Prostate gland (tissue), 2 donors: ENCODE measurements at regions not wholly inside any gene's neighbourhood (a gene's known extent, or its start where the extent isn't known, plus 50 kb on each side); places are given as distances from the start of the nearest gene placed in this dataset.

Experiments used
- DNase-seq: peaks from one replicate; pipeline ENCODE4 v3.0.0-alpha.2; 2019; ENCODE audit warnings: low spot score
- H3K27ac ChIP-seq, 2 donors: fragments of 200-600 bp; sonication (generic); 2 replicates each; pipeline ENCODE4 v1.5.1; 2017 to 2019
- H3K27me3 ChIP-seq: fragments of 200-600 bp; sonication (generic); replicated peaks from 2 replicates; pipeline ENCODE4 v1.5.1; 2019; ENCODE audit not compliant: insufficient read depth
- H3K36me3 ChIP-seq, 2 donors: fragments of 200-600 bp; sonication (generic); 1 replicate in 1 of 2; 2 replicates in 1 of 2; pipeline versions ENCODE4 v1.5.1 to v1.8.1; 2017 to 2019
- H3K4me1 ChIP-seq: fragments of 200-600 bp; sonication (generic); replicated peaks from 2 replicates; pipeline ENCODE4 v1.5.1; 2019
- H3K4me3 ChIP-seq, 2 donors: fragments of 200-600 bp; sonication (generic); 2 replicates each; pipeline ENCODE4 v1.5.1; 2017 to 2019
- H3K9me3 ChIP-seq: fragments of 200-600 bp; sonication (generic); 2 replicates; pipeline ENCODE4 v1.5.1; 2017
- CTCF ChIP-seq, 4 experiments: fragments of 200-600 bp in 2 of 4; fragments of 450-650 bp in 2 of 4; sonication (generic) in 2 of 4; IDR thresholded peaks; 1 replicate in 3 of 4; 2 replicates in 1 of 4; pipeline ENCODE4 v1.5.1; 2016 to 2019; ENCODE audit warnings: antibody characterized with exemption in 4 of 4, mild to moderate bottlenecking in 2 of 4, moderate library complexity in 2 of 4
- POLR2A ChIP-seq: fragments of 450-650 bp; IDR thresholded peaks from one replicate; pipeline ENCODE4 v1.6.1; 2016; ENCODE audit warnings: antibody characterized with exemption, mild to moderate bottlenecking
- POLR2AphosphoS5 ChIP-seq: sonication (generic); formaldehyde crosslinking; IDR thresholded peaks from one replicate; pipeline ENCODE4 v1.6.1; 2017; ENCODE audit warnings: antibody characterized with exemption
- WGBS: methylation state at CpG from one replicate; pipeline ENCODE4 v1.1.5; 2018; 5-methylcytosine and 5-hydroxymethylcytosine counted together
- intact Hi-C: fragments of 100-400 bp; cut with DNase I; formaldehyde crosslinking; loops from one replicate; pipeline ENCODE4 v1.14.2; 2022

- Histone ChIP-seq H3K36me3 (no peaks in the 10 kb centered on the region), H3K4me3 (no peak overlapping the region), H3K9me3 (no peaks in the 10 kb centered on the region), H3K4me1 (no peaks in the 10 kb centered on the region), H3K27ac (no peak overlapping the region), H3K27me3 (no peaks in the 10 kb centered on the region)
- TF ChIP-seq CTCF (IDR thresholded peaks at IDR 0.05) (no peak), POLR2A (no peak), POLR2AphosphoS5 (no peak)
- 96% methylated on average over 1 of the region's 1 CpG for WGBS
- DNase-seq, result no peak
- intact Hi-C loops, result no loop called here
Observed at GRCh38 chr1:198977909-198978308, 339.1 kb downstream of the PTPRC start.

GRCh38 chr1:198978523-198978922 lies 339.7 kb downstream of the PTPRC start:
- Histone ChIP-seq H3K4me1 (no peaks in the 10 kb centered on the region), H3K27me3 (no peaks in the 10 kb centered on the region), H3K27ac (no peak overlapping the region), H3K4me3 (no peak overlapping the region), H3K9me3 (no peaks in the 10 kb centered on the region), H3K36me3 (no peaks in the 10 kb centered on the region)
- TF ChIP-seq POLR2A (no peak), CTCF (IDR thresholded peaks at IDR 0.05) (no peak), POLR2AphosphoS5 (no peak)
- WGBS, result 43% methylated on average over 1 of the region's 1 CpG
- DNase-seq, result no peak
- intact Hi-C loops, result no loop called here

GRCh38 chr1:198986036-198986435 lies 347.2 kb downstream of the PTPRC start:
- no peak for TF ChIP-seq POLR2A
- no peak for TF ChIP-seq CTCF (IDR thresholded peaks at IDR 0.05)
- no peak for TF ChIP-seq POLR2AphosphoS5
- intact Hi-C loops, result no loop called here
- Histone ChIP-seq H3K9me3 (no peaks in the 10 kb centered on the region), H3K27ac (no peak overlapping the region), H3K4me1 (no peaks in the 10 kb centered on the region), H3K27me3 (no peaks in the 10 kb centered on the region), H3K4me3 (no peak overlapping the region), H3K36me3 (no peaks in the 10 kb centered on the region)
- WGBS, result 90% methylated on average over 2 of the region's 2 CpGs
- no peak for DNase-seq

GRCh38 chr1:198986442-198986841 lies 347.6 kb downstream of the PTPRC start:
- Histone ChIP-seq H3K4me1 (no peaks in the 10 kb centered on the region), H3K9me3 (no peaks in the 10 kb centered on the region), H3K36me3 (no peaks in the 10 kb centered on the region), H3K27me3 (no peaks in the 10 kb centered on the region), H3K4me3 (no peak overlapping the region), H3K27ac (no peak overlapping the region)
- intact Hi-C loops, result no loop called here
- WGBS, result 53% methylated on average over 1 of the region's 1 CpG
- no peak for DNase-seq
- no peak for TF ChIP-seq POLR2AphosphoS5

- no peaks in the 10 kb centered on the region for H3K4me1 ChIP-seq
- no peaks in the 10 kb centered on the region for H3K9me3 ChIP-seq
- H3K36me3 ChIP-seq, result no peaks in the 10 kb centered on the region
- intact Hi-C loops, result no loop called here
- no peak overlapping the region for H3K4me3 ChIP-seq
- H3K27me3 ChIP-seq, result no peaks in the 10 kb centered on the region
- no peak for DNase-seq
- TF ChIP-seq POLR2AphosphoS5 (no peak), POLR2A (no peak), CTCF (IDR thresholded peaks at IDR 0.05) (no peak)
- no peak overlapping the region for H3K27ac ChIP-seq
Observed at GRCh38 chr1:199002661-199003060, 363.8 kb downstream of the PTPRC start.
